ENCODE measurements at regions not wholly inside any gene's neighbourhood (a gene's known extent, or its start where the extent isn't known, plus 50 kb on each side); places are given as distances from the start of the nearest gene placed in this dataset.

GRCh38 chr13:85241060-85241459 lies 558.2 kb downstream of the SLITRK6 start:
- peak; percentile 75 for DNase-seq (ENCODE audit: low read depth)
- Histone ChIP-seq H3K36me3 (ENCODE audit: insufficient read depth, low read length) (no peaks in the 10 kb centered on the region), H3K4me3 (ENCODE audit: insufficient read depth, low read depth, low read length) (no peak overlapping the region), H3K9me3 (ENCODE audit: insufficient read depth, low read depth, low read length) (no peaks in the 10 kb centered on the region), H3K79me2 (ENCODE audit: insufficient read depth, low read length) (no peaks in the 10 kb centered on the region), H3K4me1 (ENCODE audit: insufficient read depth, low read length) (no peaks in the 10 kb centered on the region), H3K27me3 (ENCODE audit: insufficient read depth, low read length) (no peaks in the 10 kb centered on the region), H2AFZ (ENCODE audit: low read depth, low read length) (no peak overlapping the region), H4K20me1 (ENCODE audit: insufficient read depth, low read length) (no peaks in the 10 kb centered on the region), H3K9ac (ENCODE audit: low read length) (no peak overlapping the region), H3K4me2 (ENCODE audit: low read length) (peak overlapping the region; percentile 6), H3K27ac (ENCODE audit: low read depth, low read length) (no peak overlapping the region)
- Mint-ChIP-seq H3K9me3 (ENCODE audit: unreplicated experiment) (no peaks in the 10 kb centered on the region), H3K27ac (ENCODE audit: unreplicated experiment) (no peak overlapping the region), H3K4me1 (ENCODE audit: low read depth, unreplicated experiment) (peaks cover 13% of the 10 kb centered on the region), H3K27me3 (ENCODE audit: low read depth, unreplicated experiment) (no peaks in the 10 kb centered on the region), H3K36me3 (ENCODE audit: low read depth, unreplicated experiment) (no peaks in the 10 kb centered on the region), H3K4me3 (ENCODE audit: unreplicated experiment) (no peak overlapping the region)
- TF ChIP-seq EZH2 (IDR thresholded peaks at IDR 0.05; ENCODE audit: insufficient read depth, low read length), result no peak
- TF ChIP-seq, protein P1, sequence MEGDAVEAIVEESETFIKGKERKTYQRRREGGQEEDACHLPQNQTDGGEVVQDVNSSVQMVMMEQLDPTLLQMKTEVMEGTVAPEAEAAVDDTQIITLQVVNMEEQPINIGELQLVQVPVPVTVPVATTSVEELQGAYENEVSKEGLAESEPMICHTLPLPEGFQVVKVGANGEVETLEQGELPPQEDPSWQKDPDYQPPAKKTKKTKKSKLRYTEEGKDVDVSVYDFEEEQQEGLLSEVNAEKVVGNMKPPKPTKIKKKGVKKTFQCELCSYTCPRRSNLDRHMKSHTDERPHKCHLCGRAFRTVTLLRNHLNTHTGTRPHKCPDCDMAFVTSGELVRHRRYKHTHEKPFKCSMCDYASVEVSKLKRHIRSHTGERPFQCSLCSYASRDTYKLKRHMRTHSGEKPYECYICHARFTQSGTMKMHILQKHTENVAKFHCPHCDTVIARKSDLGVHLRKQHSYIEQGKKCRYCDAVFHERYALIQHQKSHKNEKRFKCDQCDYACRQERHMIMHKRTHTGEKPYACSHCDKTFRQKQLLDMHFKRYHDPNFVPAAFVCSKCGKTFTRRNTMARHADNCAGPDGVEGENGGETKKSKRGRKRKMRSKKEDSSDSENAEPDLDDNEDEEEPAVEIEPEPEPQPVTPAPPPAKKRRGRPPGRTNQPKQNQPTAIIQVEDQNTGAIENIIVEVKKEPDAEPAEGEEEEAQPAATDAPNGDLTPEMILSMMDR (IDR thresholded peaks at IDR 0.05; ENCODE audit: insufficient read depth, low read depth, low read length), result no peak
- FAIRE-seq, result no peak

DNA sequence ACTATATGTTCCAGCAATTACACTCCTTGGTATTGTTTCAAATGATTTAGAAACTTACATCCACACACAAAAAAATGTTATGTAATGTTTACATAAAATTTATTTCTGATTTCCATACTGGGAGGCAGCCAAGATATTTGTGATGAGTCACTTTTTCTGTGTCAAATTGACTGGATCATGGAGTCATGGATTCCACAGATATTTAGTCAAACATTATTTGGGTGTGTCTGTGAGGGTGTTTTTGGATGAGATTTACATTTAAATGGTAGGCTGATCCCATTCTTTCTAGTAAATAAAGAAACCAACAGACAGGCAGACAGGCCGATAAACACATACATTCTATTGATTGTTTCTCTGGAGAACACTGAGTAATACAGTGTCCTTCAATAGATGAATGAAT lies 562.8 kb downstream of the SLITRK6 start:
- no peaks in the 10 kb centered on the region for H3K79me2 ChIP-seq (ENCODE audit: insufficient read depth, low read length)
- Mint-ChIP-seq H3K27ac (ENCODE audit: unreplicated experiment) (no peak overlapping the region), H3K27me3 (ENCODE audit: low read depth, unreplicated experiment) (no peaks in the 10 kb centered on the region), H3K36me3 (ENCODE audit: low read depth, unreplicated experiment) (no peaks in the 10 kb centered on the region), H3K4me1 (ENCODE audit: low read depth, unreplicated experiment) (peaks cover 13% of the 10 kb centered on the region), H3K4me3 (ENCODE audit: unreplicated experiment) (no peak overlapping the region), H3K9me3 (ENCODE audit: unreplicated experiment) (no peaks in the 10 kb centered on the region)
- no peaks in the 10 kb centered on the region for H3K4me1 ChIP-seq (ENCODE audit: insufficient read depth, low read length)
- no peak overlapping the region for H3K27ac ChIP-seq (ENCODE audit: low read depth, low read length)
- H3K9me3 ChIP-seq (ENCODE audit: insufficient read depth, low read depth, low read length), result no peaks in the 10 kb centered on the region
- peak overlapping the region; percentile 54 for H3K4me2 ChIP-seq (ENCODE audit: low read length)
- no peak overlapping the region for H2AFZ ChIP-seq (ENCODE audit: low read depth, low read length)
- DNase-seq (ENCODE audit: low read depth) (peak; percentile 56), FAIRE-seq (no peak)
- no peaks in the 10 kb centered on the region for H4K20me1 ChIP-seq (ENCODE audit: insufficient read depth, low read length)
- H3K9ac ChIP-seq (ENCODE audit: low read length), result no peak overlapping the region
- H3K36me3 ChIP-seq (ENCODE audit: insufficient read depth, low read length), result no peaks in the 10 kb centered on the region
- no peak for TF ChIP-seq EZH2 (IDR thresholded peaks at IDR 0.05; ENCODE audit: insufficient read depth, low read length)
- TF ChIP-seq, protein P1 (IDR thresholded peaks at IDR 0.05; ENCODE audit: insufficient read depth, low read depth, low read length), result no peak
- no peaks in the 10 kb centered on the region for H3K27me3 ChIP-seq (ENCODE audit: insufficient read depth, low read length)
- no peak overlapping the region for H3K4me3 ChIP-seq (ENCODE audit: insufficient read depth, low read depth, low read length)

DNA sequence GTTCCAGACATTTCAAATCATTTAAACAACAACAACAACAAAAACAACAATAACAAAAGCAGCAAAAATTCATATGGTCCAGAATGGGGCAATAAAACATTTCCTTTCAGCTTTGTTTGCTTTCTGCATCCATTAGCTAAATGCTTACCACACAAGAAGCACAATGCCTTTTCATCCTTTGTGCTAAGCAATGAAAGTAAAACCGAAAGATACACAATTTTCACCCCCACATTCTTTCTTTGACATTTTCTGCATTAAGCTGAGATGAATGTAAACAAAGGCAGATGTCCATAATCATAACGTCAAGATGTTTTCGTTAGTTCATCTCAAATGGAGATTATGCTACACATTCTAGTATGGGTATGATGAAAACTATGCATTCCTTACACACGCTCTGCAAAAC lies 568.5 kb downstream of the SLITRK6 start:
- no peak for FAIRE-seq
- H3K4me1 Mint-ChIP-seq (ENCODE audit: low read depth, unreplicated experiment), result no peaks in the 10 kb centered on the region
- Histone ChIP-seq H4K20me1 (ENCODE audit: insufficient read depth, low read length) (no peaks in the 10 kb centered on the region), H3K4me2 (ENCODE audit: low read length) (no peak overlapping the region), H3K9ac (ENCODE audit: low read length) (no peak overlapping the region), H2AFZ (ENCODE audit: low read depth, low read length) (peak overlapping the region; percentile 48), H3K79me2 (ENCODE audit: insufficient read depth, low read length) (no peaks in the 10 kb centered on the region), H3K4me1 (ENCODE audit: insufficient read depth, low read length) (no peaks in the 10 kb centered on the region), H3K4me3 (ENCODE audit: insufficient read depth, low read depth, low read length) (no peak overlapping the region), H3K36me3 (ENCODE audit: insufficient read depth, low read length) (no peaks in the 10 kb centered on the region), H3K27me3 (ENCODE audit: insufficient read depth, low read length) (no peaks in the 10 kb centered on the region), H3K27ac (ENCODE audit: low read depth, low read length) (no peak overlapping the region), H3K9me3 (ENCODE audit: insufficient read depth, low read depth, low read length) (no peaks in the 10 kb centered on the region)
- DNase-seq (ENCODE audit: low read depth), result no peak
- no peaks in the 10 kb centered on the region for H3K27me3 Mint-ChIP-seq (ENCODE audit: low read depth, unreplicated experiment)
- no peaks in the 10 kb centered on the region for H3K9me3 Mint-ChIP-seq (ENCODE audit: unreplicated experiment)
- no peaks in the 10 kb centered on the region for H3K36me3 Mint-ChIP-seq (ENCODE audit: low read depth, unreplicated experiment)
- H3K27ac Mint-ChIP-seq (ENCODE audit: unreplicated experiment), result no peak overlapping the region
- no peak overlapping the region for H3K4me3 Mint-ChIP-seq (ENCODE audit: unreplicated experiment)
- TF ChIP-seq, protein P1 (IDR thresholded peaks at IDR 0.05; ENCODE audit: insufficient read depth, low read depth, low read length), result no peak
- no peak for TF ChIP-seq EZH2 (IDR thresholded peaks at IDR 0.05; ENCODE audit: insufficient read depth, low read length)

Measured in astrocyte (in vitro differentiated cells and primary cell).